Right kidney (tissue), 1 donor: ENCODE measurements at regions not wholly inside any gene's neighbourhood (a gene's known extent, or its start where the extent isn't known, plus 50 kb on each side); places are given as distances from the start of the nearest gene placed in this dataset.
"Not testable (repeated sequence)": the region's sequence is repeated elsewhere in the genome, so short reads cannot be mapped to it uniquely, and the experiment has no call there.

ENCODE experiments used
- DNase-seq: peaks from one replicate; pipeline ENCODE4 v3.0.0-alpha.2; 2016

GRCh38 chr22:48486558-48486957 is 1341.1 kb downstream of the BRD1 start:
- no peak for DNase-seq

GRCh38 chr22:48486134-48486532 is 1341.5 kb downstream of the BRD1 start:
- no peak for DNase-seq

GRCh38 chr22:48485149-48486133 is 1342.2 kb downstream of the BRD1 start:
- DNase-seq = no peak

- DNase-seq = no peak
Observed at GRCh38 chr22:48483764-48484528, 1343.7 kb downstream of the BRD1 start.

- no peak for DNase-seq
Observed at GRCh38 chr22:48482771-48483170, 1344.9 kb downstream of the BRD1 start.

- not testable (repeated sequence) for DNase-seq
Observed at GRCh38 chr22:48482198-48482597, 1345.5 kb downstream of the BRD1 start.

GRCh38 chr22:48481748-48482147 is 1345.9 kb downstream of the BRD1 start:
- DNase-seq = no peak

- no peak for DNase-seq
Observed at GRCh38 chr22:48478529-48479265, 1349.0 kb downstream of the BRD1 start.

- no peak for DNase-seq
Observed at GRCh38 chr22:48478124-48478523, 1349.5 kb downstream of the BRD1 start.

GRCh38 chr22:48477031-48477721 is 1350.5 kb downstream of the BRD1 start:
- DNase-seq = no peak

GRCh38 chr22:48476577-48476976 is 1351.1 kb downstream of the BRD1 start:
- no peak for DNase-seq

GRCh38 chr22:48475661-48476345 is 1351.9 kb downstream of the BRD1 start:
- no peak for DNase-seq

- DNase-seq = no peak
Observed at GRCh38 chr22:48474881-48475280, 1352.8 kb downstream of the BRD1 start.

- no peak for DNase-seq
Observed at GRCh38 chr22:48473202-48473601, 1354.5 kb downstream of the BRD1 start.

- no peak for DNase-seq
Observed at GRCh38 chr22:48464246-48464645, 1363.4 kb downstream of the BRD1 start.

GRCh38 chr22:48459859-48460823 is 1367.5 kb downstream of the BRD1 start:
- DNase-seq = no peak

GRCh38 chr22:48459259-48459658 is 1368.4 kb downstream of the BRD1 start:
- no peak for DNase-seq

GRCh38 chr22:48456449-48456848 is 1371.2 kb downstream of the BRD1 start:
- DNase-seq = no peak

- DNase-seq = no peak
Observed at GRCh38 chr22:48453751-48454485, 1373.8 kb downstream of the BRD1 start.
